Liver (tissue), 8 donors: ENCODE measurements at regions not wholly inside any gene's neighbourhood (a gene's known extent, or its start where the extent isn't known, plus 50 kb on each side); places are given as distances from the start of the nearest gene placed in this dataset.
"Not testable (repeated sequence)": the region's sequence is repeated elsewhere in the genome, so short reads cannot be mapped to it uniquely, and the experiment has no call there.

Source experiments
- DNase-seq: peaks from one replicate; pipeline ENCODE4 v3.0.0-alpha.2; 2017; ENCODE audit warnings: low spot score
- H3K27ac ChIP-seq, 2 donors: one replicate each; pipeline ENCODE4 v1.7.0; 2013; ENCODE audit warnings: inconsistent platforms in 2 of 2, low read length in 2 of 2, control low read depth in 1 of 2, low read depth in 1 of 2, mild to moderate bottlenecking in 1 of 2
- H3K27me3 ChIP-seq, 4 donors: one replicate each; pipeline versions ENCODE4 v1.6.1 to v1.7.0; 2013; ENCODE audit warnings: low read length in 3 of 4, inconsistent platforms in 1 of 4, mild to moderate bottlenecking in 1 of 4, moderate library complexity in 1 of 4; ENCODE audit not compliant: control insufficient read depth in 4 of 4, insufficient read depth in 4 of 4
- H3K36me3 ChIP-seq, 4 donors: one replicate each; pipeline versions ENCODE4 v1.6.1 to v1.7.0; 2013; ENCODE audit warnings: low read length in 3 of 4, mild to moderate bottlenecking in 3 of 4, low read depth in 1 of 4, moderate library complexity in 1 of 4; ENCODE audit not compliant: control insufficient read depth in 4 of 4, insufficient read depth in 3 of 4
- H3K4me1 ChIP-seq, 4 donors: one replicate each; pipeline versions ENCODE4 v1.6.1 to v1.7.0; 2013; ENCODE audit warnings: low read length in 3 of 4, mild to moderate bottlenecking in 3 of 4, moderate library complexity in 1 of 4; ENCODE audit not compliant: control insufficient read depth in 4 of 4, insufficient read depth in 4 of 4
- H3K4me3 ChIP-seq, 3 donors: one replicate each; pipeline versions ENCODE4 v1.6.1 to v1.7.0; 2013; ENCODE audit warnings: low read length in 3 of 3, control low read depth in 1 of 3, low read depth in 1 of 3, mild to moderate bottlenecking in 1 of 3
- H3K9ac ChIP-seq, 2 donors: one replicate each; pipeline ENCODE4 v1.7.0; 2013; ENCODE audit warnings: low read length in 2 of 2, mild to moderate bottlenecking in 2 of 2, moderate library complexity in 2 of 2, control low read depth in 1 of 2, low read depth in 1 of 2
- H3K9me3 ChIP-seq, 4 donors: one replicate each; pipeline versions ENCODE4 v1.6.1 to v1.7.0; 2013; ENCODE audit warnings: low read length in 3 of 4; ENCODE audit not compliant: control insufficient read depth in 4 of 4
- FOXA2 ChIP-seq: IDR thresholded peaks from 2 replicates; pipeline ENCODE4 v1.6.1; 2016; ENCODE audit warnings: antibody characterized with exemption
- HNF4A ChIP-seq, 2 donors: conservative IDR thresholded peaks; 2 replicates each; pipeline ENCODE4 v1.6.1; 2016; ENCODE audit warnings: antibody characterized with exemption in 2 of 2, mild to moderate bottlenecking in 2 of 2
- JUND ChIP-seq, 2 donors: IDR thresholded peaks; 2 replicates each; pipeline ENCODE4 v1.6.1; 2016; ENCODE audit warnings: antibody characterized with exemption in 2 of 2
- RAD21 ChIP-seq, 2 donors: IDR thresholded peaks; 2 replicates each; pipeline ENCODE4 v1.6.1; 2016; ENCODE audit warnings: antibody characterized with exemption in 2 of 2, mild to moderate bottlenecking in 2 of 2
- SP1 ChIP-seq: IDR thresholded peaks from 2 replicates; pipeline ENCODE4 v1.6.1; 2018; ENCODE audit warnings: antibody characterized with exemption, mild to moderate bottlenecking
- TAF1 ChIP-seq: conservative IDR thresholded peaks from 2 replicates; pipeline ENCODE4 v1.6.1; 2016; ENCODE audit warnings: antibody characterized with exemption, mild to moderate bottlenecking
- YY1 ChIP-seq: IDR thresholded peaks from 2 replicates; pipeline ENCODE4 v1.6.1; 2016; ENCODE audit warnings: antibody characterized with exemption, mild to moderate bottlenecking
- WGBS: extraction: QIAGEN DNeasy Blood & Tissue Kit; methylation state at CpG from one replicate; pipeline ENCODE4 v1.1.7; 2013; 5-methylcytosine and 5-hydroxymethylcytosine counted together
- TF ChIP-seq, protein P1 (sequence below): IDR thresholded peaks from 2 replicates; pipeline ENCODE4 v1.6.1; 2016; ENCODE audit warnings: antibody characterized with exemption
- TF ChIP-seq, protein P2 (sequence below): IDR thresholded peaks from 2 replicates; pipeline ENCODE4 v1.6.1; 2016; ENCODE audit warnings: antibody characterized with exemption, mild to moderate bottlenecking
- TF ChIP-seq, protein P3 (sequence below): fragments of 150-350 bp; IDR thresholded peaks from 2 replicates; pipeline ENCODE4 v1.5.1; 2017; ENCODE audit warnings: improper control_type of control experiment, low read depth, low read length; ENCODE audit not compliant: missing input control
- donor health status: healthy.
- donor health status: healthy.
- donor health status: healthy.
- donor health status: healthy.
- donor health status: healthy.

DNA sequence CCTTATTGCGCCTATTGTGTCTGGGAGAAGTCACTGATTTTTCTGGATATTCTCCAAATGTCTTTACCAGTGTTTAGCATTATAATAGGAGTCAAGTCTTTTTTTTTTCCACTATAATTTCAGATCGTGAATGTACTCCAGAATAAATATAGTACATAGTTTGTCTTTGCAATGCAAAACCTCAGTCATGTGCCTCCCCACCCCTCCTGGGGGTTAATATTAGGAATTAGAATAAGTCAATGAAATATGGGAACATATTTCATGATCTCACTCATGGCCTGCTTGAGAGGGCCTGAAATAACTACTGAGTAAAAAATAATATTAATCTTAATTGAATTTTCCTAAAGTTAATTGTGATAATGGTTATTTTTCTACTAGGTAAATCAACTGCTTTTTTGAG, 79.0 kb upstream of the TMEM170B start:
- H3K4me3 ChIP-seq = no peak overlapping the region
- H3K9me3 ChIP-seq = no peaks in the 10 kb centered on the region
- no peaks in the 10 kb centered on the region for H3K4me1 ChIP-seq
- H3K9ac ChIP-seq = no peak overlapping the region
- TF ChIP-seq FOXA2 (no peak), SP1 (no peak), HNF4A (conservative IDR thresholded peaks at IDR 0.05) (no peak)
- no peak overlapping the region for H3K27ac ChIP-seq
- H3K36me3 ChIP-seq = no peaks in the 10 kb centered on the region
- 81% methylated on average over 2 of the region's 2 CpGs for WGBS
- no peaks in the 10 kb centered on the region for H3K27me3 ChIP-seq
- DNase-seq = no peak

DNA sequence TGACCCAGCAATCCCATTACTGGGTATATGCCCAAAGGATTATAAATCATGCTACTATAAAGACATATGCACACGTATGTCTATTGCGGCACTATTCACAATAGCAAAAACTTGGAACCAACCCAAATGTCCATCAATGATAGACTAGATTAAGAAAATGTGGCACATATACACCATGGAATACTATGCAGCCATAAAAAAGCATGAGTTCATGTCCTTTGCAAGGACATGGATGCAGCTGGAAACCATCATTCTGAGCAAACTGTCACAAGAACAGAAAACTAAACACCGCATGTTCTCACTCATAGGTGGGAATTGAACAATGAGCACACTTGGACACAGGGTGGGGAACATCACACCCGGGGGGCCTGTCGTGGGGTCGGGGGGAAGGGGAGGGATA, 80.1 kb upstream of the TMEM170B start:
- not testable (repeated sequence) for H3K27ac ChIP-seq, DNase-seq, H3K27me3 ChIP-seq, H3K9ac ChIP-seq, H3K36me3 ChIP-seq, H3K4me3 ChIP-seq, H3K4me1 ChIP-seq, H3K9me3 ChIP-seq
- WGBS = 90% methylated on average over 6 of the region's 6 CpGs

DNA sequence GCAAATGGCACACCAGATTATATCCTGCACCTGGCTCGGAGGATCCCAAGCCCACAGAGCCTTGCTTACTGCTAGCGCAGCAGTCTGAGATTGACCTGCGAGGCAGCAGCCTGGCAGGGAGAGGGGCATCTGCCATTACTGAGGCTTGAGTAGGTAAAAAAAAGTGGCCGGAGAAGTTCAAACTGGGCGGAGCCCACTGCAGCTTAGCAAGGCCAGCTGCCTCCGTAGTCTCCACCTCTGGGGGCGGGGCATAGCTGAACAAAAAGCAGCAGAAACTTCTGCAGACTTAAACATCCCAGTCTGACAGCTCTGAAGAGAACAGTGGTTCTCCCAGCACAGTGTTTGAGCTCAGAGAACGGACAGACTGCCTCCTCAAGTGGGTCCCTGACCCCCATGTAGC, 85.4 kb upstream of the TMEM170B start:
- not testable (repeated sequence) for H3K4me3 ChIP-seq, DNase-seq, H3K36me3 ChIP-seq, H3K4me1 ChIP-seq, H3K27ac ChIP-seq, H3K9ac ChIP-seq, H3K9me3 ChIP-seq, H3K27me3 ChIP-seq
- 96% methylated on average over 8 of the region's 8 CpGs for WGBS

DNA sequence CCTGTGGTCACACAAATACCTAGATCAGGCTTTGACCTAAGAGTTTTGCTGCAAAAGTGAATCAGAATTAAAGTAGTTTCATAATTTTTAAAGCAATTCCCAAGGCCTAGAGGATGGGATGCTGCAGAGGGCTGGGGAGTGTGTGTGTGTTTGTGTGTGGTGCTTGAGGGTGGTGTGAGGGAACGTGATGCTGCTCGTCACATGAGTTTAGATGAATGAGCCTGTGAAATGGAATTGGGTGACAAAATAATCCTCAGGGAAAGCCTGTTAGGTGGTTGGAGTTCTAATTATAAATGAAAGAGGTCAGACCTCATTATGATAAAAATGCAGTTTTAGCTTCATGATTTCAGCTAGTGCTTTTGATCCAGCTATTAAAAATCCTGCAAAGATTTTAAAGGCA, 87.5 kb upstream of the TMEM170B start:
- Histone ChIP-seq H3K27ac (no peak overlapping the region), H3K9me3 (no peaks in the 10 kb centered on the region), H3K4me3 (no peak overlapping the region), H3K4me1 (no peaks in the 10 kb centered on the region), H3K9ac (no peak overlapping the region), H3K36me3 (no peaks in the 10 kb centered on the region), H3K27me3 (no peaks in the 10 kb centered on the region)
- WGBS = 76% methylated on average over 2 of the region's 2 CpGs
- DNase-seq = no peak
- TF ChIP-seq JUND (IDR thresholded peaks at IDR 0.05) (no peak), RAD21 (IDR thresholded peaks at IDR 0.05) (no peak), YY1 (no peak), SP1 (no peak), TAF1 (no peak)
- TF ChIP-seq, protein P1, sequence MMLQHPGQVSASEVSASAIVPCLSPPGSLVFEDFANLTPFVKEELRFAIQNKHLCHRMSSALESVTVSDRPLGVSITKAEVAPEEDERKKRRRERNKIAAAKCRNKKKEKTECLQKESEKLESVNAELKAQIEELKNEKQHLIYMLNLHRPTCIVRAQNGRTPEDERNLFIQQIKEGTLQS = no peak
- TF ChIP-seq, protein P2, sequence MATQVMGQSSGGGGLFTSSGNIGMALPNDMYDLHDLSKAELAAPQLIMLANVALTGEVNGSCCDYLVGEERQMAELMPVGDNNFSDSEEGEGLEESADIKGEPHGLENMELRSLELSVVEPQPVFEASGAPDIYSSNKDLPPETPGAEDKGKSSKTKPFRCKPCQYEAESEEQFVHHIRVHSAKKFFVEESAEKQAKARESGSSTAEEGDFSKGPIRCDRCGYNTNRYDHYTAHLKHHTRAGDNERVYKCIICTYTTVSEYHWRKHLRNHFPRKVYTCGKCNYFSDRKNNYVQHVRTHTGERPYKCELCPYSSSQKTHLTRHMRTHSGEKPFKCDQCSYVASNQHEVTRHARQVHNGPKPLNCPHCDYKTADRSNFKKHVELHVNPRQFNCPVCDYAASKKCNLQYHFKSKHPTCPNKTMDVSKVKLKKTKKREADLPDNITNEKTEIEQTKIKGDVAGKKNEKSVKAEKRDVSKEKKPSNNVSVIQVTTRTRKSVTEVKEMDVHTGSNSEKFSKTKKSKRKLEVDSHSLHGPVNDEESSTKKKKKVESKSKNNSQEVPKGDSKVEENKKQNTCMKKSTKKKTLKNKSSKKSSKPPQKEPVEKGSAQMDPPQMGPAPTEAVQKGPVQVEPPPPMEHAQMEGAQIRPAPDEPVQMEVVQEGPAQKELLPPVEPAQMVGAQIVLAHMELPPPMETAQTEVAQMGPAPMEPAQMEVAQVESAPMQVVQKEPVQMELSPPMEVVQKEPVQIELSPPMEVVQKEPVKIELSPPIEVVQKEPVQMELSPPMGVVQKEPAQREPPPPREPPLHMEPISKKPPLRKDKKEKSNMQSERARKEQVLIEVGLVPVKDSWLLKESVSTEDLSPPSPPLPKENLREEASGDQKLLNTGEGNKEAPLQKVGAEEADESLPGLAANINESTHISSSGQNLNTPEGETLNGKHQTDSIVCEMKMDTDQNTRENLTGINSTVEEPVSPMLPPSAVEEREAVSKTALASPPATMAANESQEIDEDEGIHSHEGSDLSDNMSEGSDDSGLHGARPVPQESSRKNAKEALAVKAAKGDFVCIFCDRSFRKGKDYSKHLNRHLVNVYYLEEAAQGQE = no peak
- TF ChIP-seq, protein P3, sequence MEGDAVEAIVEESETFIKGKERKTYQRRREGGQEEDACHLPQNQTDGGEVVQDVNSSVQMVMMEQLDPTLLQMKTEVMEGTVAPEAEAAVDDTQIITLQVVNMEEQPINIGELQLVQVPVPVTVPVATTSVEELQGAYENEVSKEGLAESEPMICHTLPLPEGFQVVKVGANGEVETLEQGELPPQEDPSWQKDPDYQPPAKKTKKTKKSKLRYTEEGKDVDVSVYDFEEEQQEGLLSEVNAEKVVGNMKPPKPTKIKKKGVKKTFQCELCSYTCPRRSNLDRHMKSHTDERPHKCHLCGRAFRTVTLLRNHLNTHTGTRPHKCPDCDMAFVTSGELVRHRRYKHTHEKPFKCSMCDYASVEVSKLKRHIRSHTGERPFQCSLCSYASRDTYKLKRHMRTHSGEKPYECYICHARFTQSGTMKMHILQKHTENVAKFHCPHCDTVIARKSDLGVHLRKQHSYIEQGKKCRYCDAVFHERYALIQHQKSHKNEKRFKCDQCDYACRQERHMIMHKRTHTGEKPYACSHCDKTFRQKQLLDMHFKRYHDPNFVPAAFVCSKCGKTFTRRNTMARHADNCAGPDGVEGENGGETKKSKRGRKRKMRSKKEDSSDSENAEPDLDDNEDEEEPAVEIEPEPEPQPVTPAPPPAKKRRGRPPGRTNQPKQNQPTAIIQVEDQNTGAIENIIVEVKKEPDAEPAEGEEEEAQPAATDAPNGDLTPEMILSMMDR = no peak
